ENCODE measurements at regions not wholly inside any gene's neighbourhood (a gene's known extent, or its start where the extent isn't known, plus 50 kb on each side); places are given as distances from the start of the nearest gene placed in this dataset.

- TF ChIP-seq Cebpa-rat (IDR thresholded peaks at IDR 0.05), result no peak
- Histone ChIP-seq H3K4me3 (no peak overlapping the region), H4K20me1 (no peaks in the 10 kb centered on the region), H3K9ac (no peak overlapping the region), H3K4me1 (no peaks in the 10 kb centered on the region), H3K27me3 (no peaks in the 10 kb centered on the region), H3K4me2 (no peak overlapping the region), H3K27ac (no peak overlapping the region), H3K36me3 (no peaks in the 10 kb centered on the region), H3K9me3 (no peaks in the 10 kb centered on the region)
These were observed 58.3 kb upstream of the CFAP20DC start for GRCh38 chr3:59107856-59108815.

GRCh38 chr3:59106085-59106648, 56.3 kb upstream of the CFAP20DC start:
- Histone ChIP-seq H3K4me2 (no peak overlapping the region), H3K27me3 (no peaks in the 10 kb centered on the region), H3K9me3 (no peaks in the 10 kb centered on the region), H3K9ac (no peak overlapping the region), H4K20me1 (no peaks in the 10 kb centered on the region), H3K36me3 (no peaks in the 10 kb centered on the region), H3K4me1 (no peaks in the 10 kb centered on the region), H3K4me3 (no peak overlapping the region), H3K27ac (no peak overlapping the region)
- TF ChIP-seq Cebpa-rat (IDR thresholded peaks at IDR 0.05), result no peak

- TF ChIP-seq Cebpa-rat (IDR thresholded peaks at IDR 0.05), result no peak
- Histone ChIP-seq H3K9me3 (peaks cover 12% of the 10 kb centered on the region; the same call in 1 of the 2 replicates), H3K4me3 (no peak overlapping the region), H3K36me3 (no peaks in the 10 kb centered on the region), H3K27ac (no peak overlapping the region), H3K4me1 (no peaks in the 10 kb centered on the region), H4K20me1 (no peaks in the 10 kb centered on the region), H3K4me2 (no peak overlapping the region), H3K9ac (no peak overlapping the region), H3K27me3 (no peaks in the 10 kb centered on the region)
These were observed 53.7 kb upstream of the CFAP20DC start for GRCh38 chr3:59103552-59103951.

- Histone ChIP-seq H3K9me3 (peaks cover 12% of the 10 kb centered on the region; the same call in 1 of the 2 replicates), H3K27me3 (no peaks in the 10 kb centered on the region), H4K20me1 (no peaks in the 10 kb centered on the region), H3K27ac (no peak overlapping the region), H3K4me3 (no peak overlapping the region), H3K4me1 (no peaks in the 10 kb centered on the region), H3K36me3 (no peaks in the 10 kb centered on the region), H3K9ac (no peak overlapping the region), H3K4me2 (no peak overlapping the region)
- no peak for TF ChIP-seq Cebpa-rat (IDR thresholded peaks at IDR 0.05)
These were observed 51.5 kb upstream of the CFAP20DC start for GRCh38 chr3:59101231-59101736.
